ENCODE measurements at regions not wholly inside any gene's neighbourhood (a gene's known extent, or its start where the extent isn't known, plus 50 kb on each side); places are given as distances from the start of the nearest gene placed in this dataset.

DNA sequence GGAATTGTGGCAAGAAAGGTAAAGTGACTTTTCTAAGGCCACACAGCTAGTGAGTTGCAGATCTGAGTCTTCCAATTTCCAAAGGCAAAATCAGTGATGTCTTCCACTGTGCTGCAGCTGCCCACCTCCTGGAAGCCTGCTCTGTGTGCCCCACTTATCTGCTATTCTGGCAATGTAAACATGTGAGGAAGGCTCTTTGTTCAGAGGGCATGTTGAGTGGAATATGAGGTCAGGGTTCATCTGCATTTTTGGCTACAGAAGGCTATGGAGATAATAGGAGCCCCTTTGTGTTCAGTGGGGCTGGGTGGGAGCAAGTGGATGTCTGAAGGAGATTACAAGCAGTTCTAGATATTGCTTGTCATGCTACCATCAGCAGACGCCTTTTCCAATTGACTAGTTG is 396.2 kb downstream of the BUD13 start:
- TF ChIP-seq RAD21 (IDR thresholded peaks at IDR 0.05; ENCODE audit: low read depth) (no peak), EP300 (IDR thresholded peaks at IDR 0.05; ENCODE audit: borderline replicate concordance) (no peak), TEAD4 (IDR thresholded peaks at IDR 0.05) (no peak), YY1 (IDR thresholded peaks at IDR 0.05; ENCODE audit: low read depth) (no peak), FOXM1 (IDR thresholded peaks at IDR 0.05; ENCODE audit: borderline replicate concordance, low read depth) (no peak), EGR1 (IDR thresholded peaks at IDR 0.05) (no peak), ZBTB7A (IDR thresholded peaks at IDR 0.05; ENCODE audit: low read depth) (no peak)
- TF ChIP-seq, protein P1, sequence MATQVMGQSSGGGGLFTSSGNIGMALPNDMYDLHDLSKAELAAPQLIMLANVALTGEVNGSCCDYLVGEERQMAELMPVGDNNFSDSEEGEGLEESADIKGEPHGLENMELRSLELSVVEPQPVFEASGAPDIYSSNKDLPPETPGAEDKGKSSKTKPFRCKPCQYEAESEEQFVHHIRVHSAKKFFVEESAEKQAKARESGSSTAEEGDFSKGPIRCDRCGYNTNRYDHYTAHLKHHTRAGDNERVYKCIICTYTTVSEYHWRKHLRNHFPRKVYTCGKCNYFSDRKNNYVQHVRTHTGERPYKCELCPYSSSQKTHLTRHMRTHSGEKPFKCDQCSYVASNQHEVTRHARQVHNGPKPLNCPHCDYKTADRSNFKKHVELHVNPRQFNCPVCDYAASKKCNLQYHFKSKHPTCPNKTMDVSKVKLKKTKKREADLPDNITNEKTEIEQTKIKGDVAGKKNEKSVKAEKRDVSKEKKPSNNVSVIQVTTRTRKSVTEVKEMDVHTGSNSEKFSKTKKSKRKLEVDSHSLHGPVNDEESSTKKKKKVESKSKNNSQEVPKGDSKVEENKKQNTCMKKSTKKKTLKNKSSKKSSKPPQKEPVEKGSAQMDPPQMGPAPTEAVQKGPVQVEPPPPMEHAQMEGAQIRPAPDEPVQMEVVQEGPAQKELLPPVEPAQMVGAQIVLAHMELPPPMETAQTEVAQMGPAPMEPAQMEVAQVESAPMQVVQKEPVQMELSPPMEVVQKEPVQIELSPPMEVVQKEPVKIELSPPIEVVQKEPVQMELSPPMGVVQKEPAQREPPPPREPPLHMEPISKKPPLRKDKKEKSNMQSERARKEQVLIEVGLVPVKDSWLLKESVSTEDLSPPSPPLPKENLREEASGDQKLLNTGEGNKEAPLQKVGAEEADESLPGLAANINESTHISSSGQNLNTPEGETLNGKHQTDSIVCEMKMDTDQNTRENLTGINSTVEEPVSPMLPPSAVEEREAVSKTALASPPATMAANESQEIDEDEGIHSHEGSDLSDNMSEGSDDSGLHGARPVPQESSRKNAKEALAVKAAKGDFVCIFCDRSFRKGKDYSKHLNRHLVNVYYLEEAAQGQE (IDR thresholded peaks at IDR 0.05; ENCODE audit: low read depth) = no peak
- TF ChIP-seq, protein P2, sequence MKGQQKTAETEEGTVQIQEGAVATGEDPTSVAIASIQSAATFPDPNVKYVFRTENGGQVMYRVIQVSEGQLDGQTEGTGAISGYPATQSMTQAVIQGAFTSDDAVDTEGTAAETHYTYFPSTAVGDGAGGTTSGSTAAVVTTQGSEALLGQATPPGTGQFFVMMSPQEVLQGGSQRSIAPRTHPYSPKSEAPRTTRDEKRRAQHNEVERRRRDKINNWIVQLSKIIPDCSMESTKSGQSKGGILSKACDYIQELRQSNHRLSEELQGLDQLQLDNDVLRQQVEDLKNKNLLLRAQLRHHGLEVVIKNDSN (IDR thresholded peaks at IDR 0.05) = no peak
- TF ChIP-seq, protein P3, sequence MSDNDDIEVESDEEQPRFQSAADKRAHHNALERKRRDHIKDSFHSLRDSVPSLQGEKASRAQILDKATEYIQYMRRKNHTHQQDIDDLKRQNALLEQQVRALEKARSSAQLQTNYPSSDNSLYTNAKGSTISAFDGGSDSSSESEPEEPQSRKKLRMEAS (IDR thresholded peaks at IDR 0.05) = no peak

DNA sequence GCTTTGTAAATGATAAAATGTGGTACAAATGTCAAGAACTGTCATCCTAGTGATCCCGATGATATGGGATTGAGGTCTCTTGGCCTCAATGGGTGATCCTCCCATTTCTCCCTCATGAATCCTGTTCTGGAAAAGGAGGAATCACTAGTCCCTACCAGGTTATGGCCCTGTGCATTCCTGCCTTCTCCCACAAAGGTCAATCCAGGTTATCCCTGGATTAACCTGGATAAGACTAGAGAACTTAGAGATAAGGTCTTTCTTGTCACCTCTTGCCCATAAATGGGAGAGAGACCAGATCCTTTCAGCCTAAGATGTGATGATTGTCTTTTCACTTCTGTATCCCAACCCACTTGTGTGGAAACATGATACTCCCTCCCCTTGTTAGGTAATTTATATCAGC is 396.7 kb downstream of the BUD13 start:
- TF ChIP-seq CREB1 (IDR thresholded peaks at IDR 0.05; ENCODE audit: low read depth) (no peak), EP300 (IDR thresholded peaks at IDR 0.05; ENCODE audit: borderline replicate concordance) (no peak), EGR1 (IDR thresholded peaks at IDR 0.05) (no peak), FOXM1 (IDR thresholded peaks at IDR 0.05; ENCODE audit: borderline replicate concordance, low read depth) (no peak), TCF12 (IDR thresholded peaks at IDR 0.05; ENCODE audit: low read depth) (no peak), CEBPB (IDR thresholded peaks at IDR 0.05) (no peak), RAD21 (IDR thresholded peaks at IDR 0.05; ENCODE audit: low read depth) (no peak), TAF1 (IDR thresholded peaks at IDR 0.05; ENCODE audit: low read depth) (no peak), ZBTB7A (IDR thresholded peaks at IDR 0.05; ENCODE audit: low read depth) (no peak), TEAD4 (IDR thresholded peaks at IDR 0.05) (no peak), YY1 (IDR thresholded peaks at IDR 0.05; ENCODE audit: low read depth) (no peak), NFIC (IDR thresholded peaks at IDR 0.05) (no peak)
- TF ChIP-seq, protein P2 (IDR thresholded peaks at IDR 0.05) = no peak
- TF ChIP-seq, protein P1 (IDR thresholded peaks at IDR 0.05; ENCODE audit: low read depth) = no peak
- TF ChIP-seq, protein P3 (IDR thresholded peaks at IDR 0.05) = no peak

DNA sequence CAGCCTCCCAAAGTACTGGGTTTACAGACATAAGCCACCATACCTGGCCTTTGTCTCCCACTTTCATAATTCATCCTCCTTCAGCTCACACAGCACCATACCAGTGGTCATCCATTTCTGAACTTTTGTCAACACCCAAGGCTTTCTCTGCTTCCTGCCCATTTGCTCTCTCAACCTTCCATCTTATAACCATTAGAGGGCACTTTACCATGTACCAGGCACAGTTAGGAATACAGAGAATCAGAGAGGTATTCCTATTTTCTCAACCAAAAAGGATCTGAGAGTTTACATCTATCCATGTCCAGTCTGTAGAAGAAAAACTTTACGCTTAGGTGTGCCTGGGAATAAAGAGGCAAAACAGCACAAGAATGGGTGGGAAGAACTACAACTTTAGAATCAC is 397.6 kb downstream of the BUD13 start:
- TF ChIP-seq CREB1 (IDR thresholded peaks at IDR 0.05; ENCODE audit: low read depth) (no peak), ZBTB7A (IDR thresholded peaks at IDR 0.05; ENCODE audit: low read depth) (no peak), EGR1 (IDR thresholded peaks at IDR 0.05) (no peak), NFIC (IDR thresholded peaks at IDR 0.05) (no peak)
- TF ChIP-seq, protein P3 (IDR thresholded peaks at IDR 0.05) = no peak

DNA sequence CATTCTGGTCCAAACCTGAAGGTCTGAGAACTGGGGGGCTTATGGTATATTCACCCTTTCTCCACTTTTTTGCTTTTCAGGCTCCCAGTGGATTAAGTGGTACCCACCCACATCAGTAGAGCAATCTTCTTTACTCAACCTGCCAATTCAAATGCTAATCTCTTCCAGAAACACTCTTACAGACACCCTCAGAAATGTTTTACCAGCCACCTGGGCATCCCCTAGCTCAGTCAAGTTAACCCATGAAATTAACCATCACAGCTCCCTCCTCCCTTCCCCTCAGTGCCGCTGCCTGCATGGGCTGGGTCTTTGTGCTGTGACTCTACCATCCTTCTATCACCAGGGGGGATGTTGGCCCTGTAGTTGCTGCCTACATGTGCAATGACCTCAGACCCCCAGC is 398.7 kb downstream of the BUD13 start:
- TF ChIP-seq, protein P1 (IDR thresholded peaks at IDR 0.05; ENCODE audit: low read depth) = no peak
- no peak for TF ChIP-seq EP300 (IDR thresholded peaks at IDR 0.05; ENCODE audit: borderline replicate concordance)
- TF ChIP-seq EGR1 (IDR thresholded peaks at IDR 0.05) = no peak
- TF ChIP-seq, protein P3 (IDR thresholded peaks at IDR 0.05) = no peak
- TF ChIP-seq TEAD4 (IDR thresholded peaks at IDR 0.05) = no peak
- TF ChIP-seq YY1 (IDR thresholded peaks at IDR 0.05; ENCODE audit: low read depth) = no peak
- TF ChIP-seq CEBPB (IDR thresholded peaks at IDR 0.05) = no peak
- TF ChIP-seq TCF12 (IDR thresholded peaks at IDR 0.05; ENCODE audit: low read depth) = no peak
- TF ChIP-seq NFIC (IDR thresholded peaks at IDR 0.05) = no peak
- TF ChIP-seq RAD21 (IDR thresholded peaks at IDR 0.05; ENCODE audit: low read depth) = no peak
- no peak for TF ChIP-seq CREB1 (IDR thresholded peaks at IDR 0.05; ENCODE audit: low read depth)
- TF ChIP-seq, protein P2 (IDR thresholded peaks at IDR 0.05) = no peak
- no peak for TF ChIP-seq TAF1 (IDR thresholded peaks at IDR 0.05; ENCODE audit: low read depth)
- no peak for TF ChIP-seq FOXM1 (IDR thresholded peaks at IDR 0.05; ENCODE audit: borderline replicate concordance, low read depth)
- no peak for TF ChIP-seq ZBTB7A (IDR thresholded peaks at IDR 0.05; ENCODE audit: low read depth)

All from Ishikawa (cell line).